ENCODE measurements at regions not wholly inside any gene's neighbourhood (a gene's known extent, or its start where the extent isn't known, plus 50 kb on each side); places are given as distances from the start of the nearest gene placed in this dataset.

DNA sequence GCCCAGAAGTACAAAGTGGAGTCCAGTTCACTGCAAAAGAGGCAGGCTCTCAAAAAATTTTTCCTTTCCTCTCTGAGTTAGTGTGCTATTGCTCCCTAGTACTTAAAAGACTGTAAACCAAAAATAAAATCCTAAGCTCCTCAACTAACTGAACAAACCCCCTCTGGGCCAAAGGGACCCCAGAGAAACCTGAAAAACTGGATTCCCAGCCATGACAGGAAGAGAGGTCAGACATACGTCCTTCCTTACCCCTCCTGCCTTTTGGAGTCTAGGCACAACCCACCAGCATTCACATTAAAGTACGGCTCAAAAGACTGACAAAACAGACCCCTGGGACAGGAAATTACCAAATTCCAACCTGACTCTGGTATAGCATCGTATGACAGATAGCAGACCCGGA lies 957.9 kb upstream of the PRKX start:
- 37% methylated on average over 4 of the region's 4 CpGs for WGBS
- H3K27me3 ChIP-seq (replicated peaks; ENCODE audit: insufficient read depth), result no peaks in the 10 kb centered on the region

DNA sequence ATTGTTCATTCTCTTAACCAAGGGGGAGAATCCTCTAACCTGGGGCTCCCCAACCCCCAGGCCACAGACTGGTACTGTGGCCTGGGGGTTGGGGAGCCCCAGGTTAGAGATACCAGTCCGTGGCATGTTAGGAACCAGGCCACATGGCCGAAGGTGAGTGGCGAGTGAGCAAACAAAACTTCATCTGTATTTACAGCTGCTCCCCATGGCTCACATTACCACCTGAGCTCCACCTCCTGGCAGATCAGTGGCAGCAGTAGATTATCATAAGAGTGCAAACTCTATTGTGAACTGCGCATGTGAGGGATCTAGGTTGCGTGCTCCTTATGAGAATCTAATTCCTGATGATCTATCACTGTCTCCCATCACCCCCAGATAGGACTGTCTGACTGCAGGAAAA lies 957.2 kb upstream of the PRKX start:
- Histone ChIP-seq H3K27me3 (replicated peaks; ENCODE audit: insufficient read depth) (no peaks in the 10 kb centered on the region), H3K4me3 (no peak overlapping the region), H3K4me1 (replicated peaks) (no peaks in the 10 kb centered on the region), H3K27ac (no peak overlapping the region), H3K9me3 (no peaks in the 10 kb centered on the region), H3K36me3 (no peaks in the 10 kb centered on the region)
- WGBS, result 92% methylated on average over 5 of the region's 5 CpGs
- no peak for TF ChIP-seq POLR2A (IDR thresholded peaks at IDR 0.05)
- TF ChIP-seq POLR2AphosphoS5 (IDR thresholded peaks at IDR 0.05), result no peak
- TF ChIP-seq, protein P1, sequence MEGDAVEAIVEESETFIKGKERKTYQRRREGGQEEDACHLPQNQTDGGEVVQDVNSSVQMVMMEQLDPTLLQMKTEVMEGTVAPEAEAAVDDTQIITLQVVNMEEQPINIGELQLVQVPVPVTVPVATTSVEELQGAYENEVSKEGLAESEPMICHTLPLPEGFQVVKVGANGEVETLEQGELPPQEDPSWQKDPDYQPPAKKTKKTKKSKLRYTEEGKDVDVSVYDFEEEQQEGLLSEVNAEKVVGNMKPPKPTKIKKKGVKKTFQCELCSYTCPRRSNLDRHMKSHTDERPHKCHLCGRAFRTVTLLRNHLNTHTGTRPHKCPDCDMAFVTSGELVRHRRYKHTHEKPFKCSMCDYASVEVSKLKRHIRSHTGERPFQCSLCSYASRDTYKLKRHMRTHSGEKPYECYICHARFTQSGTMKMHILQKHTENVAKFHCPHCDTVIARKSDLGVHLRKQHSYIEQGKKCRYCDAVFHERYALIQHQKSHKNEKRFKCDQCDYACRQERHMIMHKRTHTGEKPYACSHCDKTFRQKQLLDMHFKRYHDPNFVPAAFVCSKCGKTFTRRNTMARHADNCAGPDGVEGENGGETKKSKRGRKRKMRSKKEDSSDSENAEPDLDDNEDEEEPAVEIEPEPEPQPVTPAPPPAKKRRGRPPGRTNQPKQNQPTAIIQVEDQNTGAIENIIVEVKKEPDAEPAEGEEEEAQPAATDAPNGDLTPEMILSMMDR (IDR thresholded peaks at IDR 0.05), result no peak
- DNase-seq (ENCODE audit: low spot score), result no peak
- intact Hi-C loops (cut with DNase I), result no loop called here

More for the DNA sequence above, 957.9 kb upstream of the PRKX start:
- TF ChIP-seq POLR2AphosphoS5 (IDR thresholded peaks at IDR 0.05), result no peak
- TF ChIP-seq, protein P1 (IDR thresholded peaks at IDR 0.05), result no peak
- TF ChIP-seq POLR2A (IDR thresholded peaks at IDR 0.05), result no peak
- intact Hi-C loops (cut with DNase I), result no loop called here
- Histone ChIP-seq H3K4me3 (no peak overlapping the region), H3K9me3 (no peaks in the 10 kb centered on the region), H3K4me1 (replicated peaks) (no peaks in the 10 kb centered on the region), H3K27ac (no peak overlapping the region), H3K36me3 (no peaks in the 10 kb centered on the region)
- no peak for DNase-seq (ENCODE audit: low spot score)

DNA sequence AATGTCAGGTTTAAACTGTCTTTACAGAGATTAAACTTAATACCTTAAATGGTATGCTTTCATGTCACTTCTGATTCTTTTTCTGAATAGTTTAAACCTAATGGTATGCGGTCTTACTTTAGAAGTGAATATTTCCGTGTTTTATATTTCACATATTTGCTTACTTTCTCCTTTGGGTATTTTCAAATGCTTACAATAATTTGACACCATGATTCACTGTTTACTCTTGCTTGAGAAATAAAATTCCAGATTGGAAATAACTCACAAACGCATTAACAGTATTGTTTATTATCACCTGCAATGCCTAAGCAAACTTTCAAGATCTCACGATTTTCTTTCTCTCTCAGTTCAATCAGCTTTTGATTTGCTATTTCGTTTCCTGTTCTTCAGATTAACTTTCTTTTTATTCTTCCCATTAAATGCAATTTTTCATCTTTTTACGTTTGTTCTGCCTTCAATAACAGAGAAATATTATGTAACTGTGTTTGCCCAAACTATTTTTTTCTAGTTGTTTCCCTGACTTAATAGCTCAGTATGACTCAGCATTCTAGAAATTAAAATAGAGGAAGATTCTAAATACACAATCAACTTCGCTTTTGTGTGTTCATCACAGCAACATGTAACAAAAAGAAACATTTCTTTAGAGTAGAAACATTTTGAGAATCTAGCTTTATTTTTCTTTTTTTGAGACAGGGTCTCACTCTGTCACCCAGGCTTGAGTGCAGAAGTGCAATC lies 955.5 kb upstream of the PRKX start:
- 73% methylated on average over 7 of the region's 7 CpGs for WGBS
- Histone ChIP-seq H3K27me3 (replicated peaks; ENCODE audit: insufficient read depth) (no peaks in the 10 kb centered on the region), H3K27ac (no peak overlapping the region), H3K36me3 (no peaks in the 10 kb centered on the region), H3K9me3 (no peaks in the 10 kb centered on the region), H3K4me1 (replicated peaks) (no peaks in the 10 kb centered on the region), H3K4me3 (no peak overlapping the region)
- TF ChIP-seq, protein P1 (IDR thresholded peaks at IDR 0.05), result no peak
- TF ChIP-seq POLR2A (IDR thresholded peaks at IDR 0.05) (no peak), POLR2AphosphoS5 (IDR thresholded peaks at IDR 0.05) (no peak)
- intact Hi-C loops (cut with DNase I), result no loop called here
- DNase-seq (ENCODE audit: low spot score), result no peak

DNA sequence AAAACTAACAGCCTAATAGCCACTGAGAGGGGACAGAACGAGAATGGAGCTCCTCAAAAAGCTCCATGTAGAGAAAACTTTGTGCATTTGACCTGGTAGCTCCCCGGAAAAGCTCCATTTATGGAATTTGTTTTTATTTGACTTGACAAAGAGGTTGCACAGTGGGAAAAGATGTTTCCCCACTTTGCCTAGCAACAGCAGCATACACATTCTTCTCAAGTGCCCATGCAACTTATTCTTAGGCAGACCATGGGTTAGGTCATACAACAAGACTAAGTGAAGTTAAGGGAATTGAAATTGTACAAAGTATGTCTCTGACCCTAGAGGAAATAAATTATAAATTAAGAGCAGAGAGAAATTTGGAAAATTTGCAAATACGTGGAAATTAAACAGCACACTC lies 949.6 kb upstream of the PRKX start:
- no peaks in the 10 kb centered on the region for H3K27me3 ChIP-seq (replicated peaks; ENCODE audit: insufficient read depth)
- no peak for TF ChIP-seq POLR2A (IDR thresholded peaks at IDR 0.05)
- TF ChIP-seq POLR2AphosphoS5 (IDR thresholded peaks at IDR 0.05), result no peak
- TF ChIP-seq, protein P1 (IDR thresholded peaks at IDR 0.05), result no peak
- no peak overlapping the region for H3K4me3 ChIP-seq
- H3K36me3 ChIP-seq, result no peaks in the 10 kb centered on the region
- no peak overlapping the region for H3K27ac ChIP-seq
- intact Hi-C loops (cut with DNase I), result no loop called here
- no peaks in the 10 kb centered on the region for H3K9me3 ChIP-seq
- WGBS, result 73% methylated on average over 3 of the region's 3 CpGs
- DNase-seq (ENCODE audit: low spot score), result no peak
- no peaks in the 10 kb centered on the region for H3K4me1 ChIP-seq (replicated peaks)

DNA sequence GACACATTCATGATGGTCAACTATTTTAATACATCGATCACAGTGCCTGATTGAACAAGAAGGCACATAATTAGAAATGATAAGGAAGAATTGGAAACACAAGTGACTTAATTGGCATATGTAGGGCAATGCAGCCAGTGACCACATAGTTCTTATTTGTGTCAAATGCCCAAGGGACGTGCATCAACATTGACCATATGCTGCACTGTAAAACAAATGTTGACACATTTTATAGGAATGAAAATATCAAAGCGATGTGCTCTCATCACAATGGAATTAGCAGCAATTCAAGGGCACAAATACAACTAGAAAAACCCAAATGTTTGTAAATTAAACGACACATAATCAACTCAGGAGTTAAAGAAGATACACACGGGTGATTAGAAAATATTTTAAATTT lies 948.3 kb upstream of the PRKX start:
- whole genome bisulfite sequencing, result 85% methylated on average over 5 of the region's 5 CpGs
- intact Hi-C loops (cut with DNase I), result no loop called here
- no peak for DNase-seq (ENCODE audit: low spot score)
- H3K4me1 ChIP-seq (replicated peaks), result no peaks in the 10 kb centered on the region
- H3K4me3 ChIP-seq, result no peak overlapping the region
- H3K27ac ChIP-seq, result no peak overlapping the region
- no peaks in the 10 kb centered on the region for H3K36me3 ChIP-seq
- no peaks in the 10 kb centered on the region for H3K27me3 ChIP-seq (replicated peaks; ENCODE audit: insufficient read depth)
- TF ChIP-seq POLR2A (IDR thresholded peaks at IDR 0.05), result no peak
- H3K9me3 ChIP-seq, result no peaks in the 10 kb centered on the region
